ENCODE measurements at regions not wholly inside any gene's neighbourhood (a gene's known extent, or its start where the extent isn't known, plus 50 kb on each side); places are given as distances from the start of the nearest gene placed in this dataset.
A peak's percentile ranks its signal among the peaks of the same experiment; 100 is the strongest.
"Not testable (repeated sequence)": the region's sequence is repeated elsewhere in the genome, so short reads cannot be mapped to it uniquely, and the experiment has no call there.

- DNase-seq (ENCODE audit: low read depth) = no peak
Observed at GRCh38 chr2:149806651-149807050, 219.1 kb upstream of the MMADHC start.

GRCh38 chr2:149800624-149801542 is 213.3 kb upstream of the MMADHC start:
- no peak for DNase-seq (ENCODE audit: low read depth)

- peak; percentile 49 for DNase-seq (ENCODE audit: low read depth)
Observed at GRCh38 chr2:149799013-149799705, 211.6 kb upstream of the MMADHC start.

- no peak for DNase-seq (ENCODE audit: low read depth)
Observed at GRCh38 chr2:149797030-149797429, 209.5 kb upstream of the MMADHC start.

- DNase-seq (ENCODE audit: low read depth) = no peak
Observed at GRCh38 chr2:149789549-149789948, 202.0 kb upstream of the MMADHC start.

GRCh38 chr2:149787206-149787605 is 199.6 kb upstream of the MMADHC start:
- DNase-seq (ENCODE audit: low read depth) = no peak

- no peak for DNase-seq (ENCODE audit: low read depth)
Observed at GRCh38 chr2:149783284-149783683, 195.7 kb upstream of the MMADHC start.

GRCh38 chr2:149782572-149782971 is 195.0 kb upstream of the MMADHC start:
- DNase-seq (ENCODE audit: low read depth) = no peak

GRCh38 chr2:149781263-149781808 is 193.8 kb upstream of the MMADHC start:
- no peak for DNase-seq (ENCODE audit: low read depth)

GRCh38 chr2:149773006-149773405 is 185.4 kb upstream of the MMADHC start:
- DNase-seq (ENCODE audit: low read depth) = no peak

GRCh38 chr2:149768320-149768799 is 180.8 kb upstream of the MMADHC start:
- DNase-seq (ENCODE audit: low read depth) = peak; percentile 30

GRCh38 chr2:149767516-149767974 is 180.0 kb upstream of the MMADHC start:
- DNase-seq (ENCODE audit: low read depth) = peak; percentile 55

GRCh38 chr2:149766339-149766738 is 178.8 kb upstream of the MMADHC start:
- no peak for DNase-seq (ENCODE audit: low read depth)

GRCh38 chr2:149765636-149766035 is 178.1 kb upstream of the MMADHC start:
- no peak for DNase-seq (ENCODE audit: low read depth)

GRCh38 chr2:149765003-149765402 is 177.4 kb upstream of the MMADHC start:
- no peak for DNase-seq (ENCODE audit: low read depth)

GRCh38 chr2:149763358-149763757 is 175.8 kb upstream of the MMADHC start:
- DNase-seq (ENCODE audit: low read depth) = no peak

GRCh38 chr2:149761611-149762010 is 174.0 kb upstream of the MMADHC start:
- DNase-seq (ENCODE audit: low read depth) = no peak

GRCh38 chr2:149759382-149759781 is 171.8 kb upstream of the MMADHC start:
- not testable (repeated sequence) for DNase-seq (ENCODE audit: low read depth)

GRCh38 chr2:149754722-149755121 is 167.1 kb upstream of the MMADHC start:
- DNase-seq (ENCODE audit: low read depth) = not testable (repeated sequence)

GRCh38 chr2:149747456-149747855 is 159.9 kb upstream of the MMADHC start:
- DNase-seq (ENCODE audit: low read depth) = no peak

- no peak for DNase-seq (ENCODE audit: low read depth)
Observed at GRCh38 chr2:149745396-149746230, 158.0 kb upstream of the MMADHC start.

GRCh38 chr2:149744865-149745264 is 157.3 kb upstream of the MMADHC start:
- peak; percentile 76 for DNase-seq (ENCODE audit: low read depth)
